NCI-H2196 (cell line): ENCODE measurements at regions not wholly inside any gene's neighbourhood (a gene's known extent, or its start where the extent isn't known, plus 50 kb on each side); places are given as distances from the start of the nearest gene placed in this dataset.
A peak's percentile ranks its signal among the peaks of the same experiment; 100 is the strongest.

Source experiments
- DNase-seq: peaks from one replicate; lab custom pipeline; 2025; ENCODE audit not compliant: unreplicated experiment; lab: John Stamatoyannopoulos, UW

- no peak for DNase-seq
Observed at GRCh38 chr3:104855702-104856101, 511.0 kb upstream of the ALCAM start.

GRCh38 chr3:104856741-104857140 is 510.0 kb upstream of the ALCAM start:
- DNase-seq: no peak

GRCh38 chr3:104868291-104868690 is 498.4 kb upstream of the ALCAM start:
- DNase-seq: no peak

- no peak for DNase-seq
Observed at GRCh38 chr3:104870276-104870675, 496.4 kb upstream of the ALCAM start.

GRCh38 chr3:104873331-104873730 is 493.4 kb upstream of the ALCAM start:
- no peak for DNase-seq

GRCh38 chr3:104878395-104878794 is 488.3 kb upstream of the ALCAM start:
- DNase-seq: no peak

- DNase-seq: no peak
Observed at GRCh38 chr3:104879919-104880318, 486.8 kb upstream of the ALCAM start.

- DNase-seq: no peak
Observed at GRCh38 chr3:104885214-104885814, 481.4 kb upstream of the ALCAM start.

GRCh38 chr3:104886220-104886995 is 480.3 kb upstream of the ALCAM start:
- DNase-seq: no peak

- no peak for DNase-seq
Observed at GRCh38 chr3:104887069-104887468, 479.6 kb upstream of the ALCAM start.

- DNase-seq: no peak
Observed at GRCh38 chr3:104887619-104888018, 479.1 kb upstream of the ALCAM start.

GRCh38 chr3:104892044-104892443 is 474.7 kb upstream of the ALCAM start:
- DNase-seq: no peak

- DNase-seq: no peak
Observed at GRCh38 chr3:104896624-104897023, 470.1 kb upstream of the ALCAM start.

- no peak for DNase-seq
Observed at GRCh38 chr3:104901396-104901795, 465.3 kb upstream of the ALCAM start.

- DNase-seq: no peak
Observed at GRCh38 chr3:104903064-104903463, 463.6 kb upstream of the ALCAM start.

GRCh38 chr3:104906001-104906639 is 460.6 kb upstream of the ALCAM start:
- DNase-seq: no peak

GRCh38 chr3:104907507-104907906 is 459.2 kb upstream of the ALCAM start:
- DNase-seq: no peak

GRCh38 chr3:104908761-104909160 is 457.9 kb upstream of the ALCAM start:
- DNase-seq: no peak

GRCh38 chr3:104909198-104909597 is 457.5 kb upstream of the ALCAM start:
- peak; percentile 69 for DNase-seq

GRCh38 chr3:104909721-104910120 is 457.0 kb upstream of the ALCAM start:
- no peak for DNase-seq

- DNase-seq: no peak
Observed at GRCh38 chr3:104911376-104911775, 455.3 kb upstream of the ALCAM start.

GRCh38 chr3:104916971-104917370 is 449.7 kb upstream of the ALCAM start:
- DNase-seq: no peak
